Choroid plexus epithelial cell (primary cell): ENCODE measurements at regions not wholly inside any gene's neighbourhood (a gene's known extent, or its start where the extent isn't known, plus 50 kb on each side); places are given as distances from the start of the nearest gene placed in this dataset.

Experiments
- DNase-seq: peaks from one replicate; pipeline ENCODE4 v3.0.0-alpha.2; 2010; ENCODE audit warnings: low read depth
- H3K4me3 ChIP-seq: 2 replicates; pipeline ENCODE4 v1.5.1; 2011; ENCODE audit warnings: low read depth, mild to moderate bottlenecking, control low read depth, low read length, moderate library complexity
- CTCF ChIP-seq: conservative IDR thresholded peaks from 2 replicates; pipeline ENCODE4 v1.5.1; 2011; ENCODE audit warnings: low read depth, mild to moderate bottlenecking, control low read depth, inconsistent platforms, low read length, moderate library complexity

- DNase-seq, result peak; percentile 20
- peak; percentile 47 for TF ChIP-seq CTCF
- H3K4me3 ChIP-seq, result no peak overlapping the region
These were observed 194.1 kb upstream of the DSEL start for GRCh38 chr18:67710639-67711038.

GRCh38 chr18:67705748-67706147 lies 189.2 kb upstream of the DSEL start:
- TF ChIP-seq CTCF, result peak; percentile 38
- no peak overlapping the region for H3K4me3 ChIP-seq
- peak; percentile 50 for DNase-seq

- no peak for TF ChIP-seq CTCF
- H3K4me3 ChIP-seq, result no peak overlapping the region
- no peak for DNase-seq
These were observed 179.2 kb upstream of the DSEL start for GRCh38 chr18:67695684-67696083.

GRCh38 chr18:67694787-67695186 lies 178.3 kb upstream of the DSEL start:
- H3K4me3 ChIP-seq, result no peak overlapping the region
- no peak for TF ChIP-seq CTCF
- no peak for DNase-seq

GRCh38 chr18:67692811-67693210 lies 176.3 kb upstream of the DSEL start:
- no peak overlapping the region for H3K4me3 ChIP-seq
- TF ChIP-seq CTCF, result no peak
- DNase-seq, result no peak

GRCh38 chr18:67682516-67682915 lies 166.0 kb upstream of the DSEL start:
- no peak overlapping the region for H3K4me3 ChIP-seq
- no peak for TF ChIP-seq CTCF
- DNase-seq, result no peak

- no peak for DNase-seq
- no peak for TF ChIP-seq CTCF
- no peak overlapping the region for H3K4me3 ChIP-seq
These were observed 161.0 kb upstream of the DSEL start for GRCh38 chr18:67677489-67677888.
